Upper lobe of left lung (tissue), 6 donors: ENCODE measurements at regions not wholly inside any gene's neighbourhood (a gene's known extent, or its start where the extent isn't known, plus 50 kb on each side); places are given as distances from the start of the nearest gene placed in this dataset.

Source experiments
- ATAC-seq, 2 donors: fragments of 200-7000 bp; cut with Tn5 transposase; one replicate each; pipeline ENCODE4 v1.9.1; 2022; ENCODE audit warnings: mild to moderate bottlenecking in 2 of 2, moderate library complexity in 2 of 2; ENCODE audit not compliant: low FRiP score in 2 of 2
- DNase-seq, 2 donors: peaks; one replicate each; pipeline ENCODE4 v3.0.0-alpha.2; 2019 to 2020
- H3K27ac ChIP-seq, 4 donors: fragments of 200-600 bp; sonication (generic); one replicate each; pipeline ENCODE4 v1.5.1; 2016 to 2019
- H3K27me3 ChIP-seq, 4 donors: fragments of 200-600 bp; sonication (generic); one replicate each; pipeline ENCODE4 v1.5.1; 2017 to 2019
- H3K36me3 ChIP-seq, 4 donors: fragments of 200-600 bp; sonication (generic); one replicate each; pipeline ENCODE4 v1.5.1; 2016 to 2019
- H3K4me1 ChIP-seq, 4 donors: fragments of 200-600 bp; sonication (generic); one replicate each; pipeline ENCODE4 v1.5.1; 2018 to 2019
- H3K4me3 ChIP-seq, 4 donors: fragments of 200-600 bp; sonication (generic); one replicate each; pipeline ENCODE4 v1.5.1; 2017 to 2019; ENCODE audit warnings: mild to moderate bottlenecking in 2 of 4, moderate library complexity in 1 of 4
- H3K9me3 ChIP-seq, 4 donors: fragments of 200-600 bp; sonication (generic); one replicate each; pipeline ENCODE4 v1.5.1; 2018 to 2019
- EP300 ChIP-seq, 4 donors: sonication (generic); formaldehyde crosslinking; IDR thresholded peaks; one replicate each; pipeline ENCODE4 v1.5.1; 2017; ENCODE audit warnings: antibody characterized with exemption in 4 of 4, control low read depth in 2 of 4
- POLR2A ChIP-seq, 4 donors: fragments of 450-650 bp; IDR thresholded peaks; one replicate each; pipeline ENCODE4 v1.5.1; 2016 to 2017; ENCODE audit warnings: antibody characterized with exemption in 4 of 4, mild to moderate bottlenecking in 2 of 4
- POLR2AphosphoS5 ChIP-seq, 2 donors: sonication (generic); formaldehyde crosslinking; IDR thresholded peaks; one replicate each; pipeline ENCODE4 v1.5.1; 2017; ENCODE audit warnings: antibody characterized with exemption in 2 of 2
- WGBS, 2 donors: methylation state at CpG; one replicate each; pipeline ENCODE4 v1.1.5; 2017 to 2018; 5-methylcytosine and 5-hydroxymethylcytosine counted together
- TF ChIP-seq, protein P1 (sequence below), 6 experiments: fragments of 450-650 bp in 4 of 6; fragments of 200-600 bp in 2 of 6; sonication (generic) in 2 of 6; IDR thresholded peaks; one replicate each; pipeline ENCODE4 v1.5.1; 2016 to 2019; ENCODE audit warnings: antibody characterized with exemption in 6 of 6
- donor health status: DM: no; HTN: no; CAD: no; lungs with moderate emphysema.
- donor health status: DM: no; HTN: yes; CAD: no; lungs with severe emphysema.

GRCh38 chr3:177487635-177488186 lies 290.4 kb upstream of the TBL1XR1 start:
- TF ChIP-seq EP300 (IDR thresholded peaks at IDR 0.05), result no peak
- TF ChIP-seq POLR2A (IDR thresholded peaks at IDR 0.05), result no peak
- TF ChIP-seq, protein P1, sequence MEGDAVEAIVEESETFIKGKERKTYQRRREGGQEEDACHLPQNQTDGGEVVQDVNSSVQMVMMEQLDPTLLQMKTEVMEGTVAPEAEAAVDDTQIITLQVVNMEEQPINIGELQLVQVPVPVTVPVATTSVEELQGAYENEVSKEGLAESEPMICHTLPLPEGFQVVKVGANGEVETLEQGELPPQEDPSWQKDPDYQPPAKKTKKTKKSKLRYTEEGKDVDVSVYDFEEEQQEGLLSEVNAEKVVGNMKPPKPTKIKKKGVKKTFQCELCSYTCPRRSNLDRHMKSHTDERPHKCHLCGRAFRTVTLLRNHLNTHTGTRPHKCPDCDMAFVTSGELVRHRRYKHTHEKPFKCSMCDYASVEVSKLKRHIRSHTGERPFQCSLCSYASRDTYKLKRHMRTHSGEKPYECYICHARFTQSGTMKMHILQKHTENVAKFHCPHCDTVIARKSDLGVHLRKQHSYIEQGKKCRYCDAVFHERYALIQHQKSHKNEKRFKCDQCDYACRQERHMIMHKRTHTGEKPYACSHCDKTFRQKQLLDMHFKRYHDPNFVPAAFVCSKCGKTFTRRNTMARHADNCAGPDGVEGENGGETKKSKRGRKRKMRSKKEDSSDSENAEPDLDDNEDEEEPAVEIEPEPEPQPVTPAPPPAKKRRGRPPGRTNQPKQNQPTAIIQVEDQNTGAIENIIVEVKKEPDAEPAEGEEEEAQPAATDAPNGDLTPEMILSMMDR (IDR thresholded peaks at IDR 0.05), result no peak
- TF ChIP-seq POLR2AphosphoS5 (IDR thresholded peaks at IDR 0.05), result no peak
- 84 to 85% methylated on average over 3 of the region's 3 CpGs for WGBS, 2 donors
- no peak overlapping the region for H3K4me3 ChIP-seq

GRCh38 chr3:177488740-177489139 lies 291.5 kb upstream of the TBL1XR1 start:
- 53 to 58% methylated on average over 2 of the region's 2 CpGs for WGBS, 2 donors
- H3K27me3 ChIP-seq, result no peaks in the 10 kb centered on the region
- peaks cover 6 to 11% (median 7%) of the 10 kb centered on the region in 4 donors for H3K4me1 ChIP-seq
- no peak for ATAC-seq
- no peak overlapping the region for H3K27ac ChIP-seq
- H3K4me3 ChIP-seq, result no peak overlapping the region
- no peaks in the 10 kb centered on the region for H3K9me3 ChIP-seq
- no peak for DNase-seq
- no peaks in the 10 kb centered on the region for H3K36me3 ChIP-seq
- TF ChIP-seq, protein P1 (IDR thresholded peaks at IDR 0.05), result no peak
- TF ChIP-seq POLR2A (IDR thresholded peaks at IDR 0.05) (no peak), POLR2AphosphoS5 (IDR thresholded peaks at IDR 0.05) (no peak), EP300 (IDR thresholded peaks at IDR 0.05) (no peak)

More at GRCh38 chr3:177487635-177488186, 290.4 kb upstream of the TBL1XR1 start:
- peaks cover 6 to 18% (median 8%) of the 10 kb centered on the region in 4 donors for H3K4me1 ChIP-seq
- DNase-seq (no peak), ATAC-seq (no peak)
- H3K36me3 ChIP-seq, result no peaks in the 10 kb centered on the region
- no peak overlapping the region for H3K27ac ChIP-seq
- H3K9me3 ChIP-seq, result no peaks in the 10 kb centered on the region
- no peaks in the 10 kb centered on the region for H3K27me3 ChIP-seq

DNA sequence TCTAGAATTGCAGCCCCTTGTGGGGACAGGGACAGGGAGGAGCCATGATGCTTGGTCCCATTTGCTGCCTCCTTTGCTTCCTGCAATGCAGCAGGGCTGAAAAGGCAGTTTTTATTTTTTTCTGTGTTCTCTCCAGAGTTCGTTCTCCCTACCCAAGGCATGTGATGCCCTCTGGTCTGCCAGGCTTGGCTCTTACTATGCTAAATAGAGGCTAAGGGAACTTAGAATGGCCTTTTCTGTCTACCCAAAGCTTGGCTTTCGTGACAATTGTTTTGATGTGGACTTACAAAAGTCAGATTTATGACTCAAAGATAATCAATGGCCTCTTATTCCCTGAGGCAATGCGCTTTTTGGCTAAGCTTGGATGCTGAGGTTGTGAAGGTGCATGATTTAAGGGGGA lies 293.3 kb upstream of the TBL1XR1 start:
- Histone ChIP-seq H3K4me1 (peaks cover 6 to 11% (median 7%) of the 10 kb centered on the region in 4 donors), H3K36me3 (no peaks in the 10 kb centered on the region), H3K9me3 (no peaks in the 10 kb centered on the region), H3K27me3 (no peaks in the 10 kb centered on the region), H3K27ac (no peak overlapping the region), H3K4me3 (no peak overlapping the region)
- DNase-seq, result no peak
- TF ChIP-seq, protein P1 (IDR thresholded peaks at IDR 0.05), result no peak
- ATAC-seq, result no peak
- 93 to 96% methylated on average over 3 of the region's 3 CpGs for WGBS, 2 donors

GRCh38 chr3:177491296-177492032 lies 294.2 kb upstream of the TBL1XR1 start:
- H3K4me3 ChIP-seq, result no peak overlapping the region
- no peak overlapping the region for H3K27ac ChIP-seq
- DNase-seq (no peak), ATAC-seq (peak in 1 of 2 donors; percentile 47)
- no peaks in the 10 kb centered on the region for H3K36me3 ChIP-seq
- 38 to 51% methylated on average over 7 of the region's 7 CpGs for WGBS, 2 donors
- H3K9me3 ChIP-seq, result no peaks in the 10 kb centered on the region
- H3K27me3 ChIP-seq, result no peaks in the 10 kb centered on the region
- H3K4me1 ChIP-seq, result peaks cover 6 to 11% (median 7%) of the 10 kb centered on the region in 4 donors
- TF ChIP-seq POLR2A (IDR thresholded peaks at IDR 0.05), result no peak
- TF ChIP-seq POLR2AphosphoS5 (IDR thresholded peaks at IDR 0.05), result no peak
- TF ChIP-seq EP300 (IDR thresholded peaks at IDR 0.05), result no peak
- TF ChIP-seq, protein P1 (IDR thresholded peaks at IDR 0.05), result no peak

DNA sequence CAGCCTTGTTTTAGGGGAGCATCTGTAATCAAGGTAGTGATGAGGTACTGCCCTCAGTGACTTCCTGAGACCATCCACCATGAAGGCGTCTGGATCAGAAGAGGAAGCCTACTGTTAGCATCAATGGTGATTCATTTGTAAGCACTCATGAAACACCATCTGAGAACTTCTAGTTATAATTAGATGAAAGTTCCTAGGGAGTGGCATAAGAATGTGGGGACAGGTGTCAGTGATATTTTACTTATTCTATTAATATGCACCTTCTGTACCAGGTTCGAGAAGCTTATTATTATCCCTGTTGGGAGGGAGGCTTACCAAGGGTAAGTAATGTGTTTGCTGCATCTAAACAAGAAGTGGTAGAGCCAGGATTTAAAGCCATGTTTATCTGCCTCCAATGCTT lies 295.8 kb upstream of the TBL1XR1 start:
- Histone ChIP-seq H3K4me3 (no peak overlapping the region), H3K27ac (no peak overlapping the region), H3K36me3 (no peaks in the 10 kb centered on the region), H3K27me3 (no peaks in the 10 kb centered on the region), H3K9me3 (no peaks in the 10 kb centered on the region), H3K4me1 (peaks cover 6 to 13% (median 9%) of the 10 kb centered on the region in 4 donors)
- DNase-seq, result no peak
- no peak for ATAC-seq
- TF ChIP-seq, protein P1 (IDR thresholded peaks at IDR 0.05), result no peak
- TF ChIP-seq POLR2A (IDR thresholded peaks at IDR 0.05) (no peak), POLR2AphosphoS5 (IDR thresholded peaks at IDR 0.05) (no peak), EP300 (IDR thresholded peaks at IDR 0.05) (no peak)
- 82 to 83% methylated on average over 2 of the region's 2 CpGs for WGBS, 2 donors
